Lung (tissue), 11 donors: ENCODE measurements at regions not wholly inside any gene's neighbourhood (a gene's known extent, or its start where the extent isn't known, plus 50 kb on each side); places are given as distances from the start of the nearest gene placed in this dataset.

Experiments used
- ATAC-seq: fragments of 200-7000 bp; cut with Tn5 transposase; one replicate; pipeline ENCODE4 v1.9.1; 2020; ENCODE audit warnings: moderate number of reproducible peaks; ENCODE audit not compliant: insufficient read depth, low FRiP score
- DNase-seq, 3 donors: peaks; one replicate each; pipeline ENCODE4 v3.0.0-alpha.2; 2013 to 2017
- H3K27ac ChIP-seq, 2 donors: one replicate each; pipeline ENCODE4 v1.5.1; 2013; ENCODE audit warnings: mild to moderate bottlenecking in 2 of 2, moderate library complexity in 2 of 2, control low read depth in 1 of 2, inconsistent platforms in 1 of 2, low read depth in 1 of 2, low read length in 1 of 2
- H3K27me3 ChIP-seq, 3 donors: one replicate each; pipeline ENCODE4 v1.5.1; 2013; ENCODE audit warnings: low read length in 2 of 3; ENCODE audit not compliant: control insufficient read depth in 3 of 3, insufficient read depth in 3 of 3
- H3K36me3 ChIP-seq, 4 donors: one replicate each; pipeline ENCODE4 v1.5.1; 2013; ENCODE audit warnings: low read length in 4 of 4, mild to moderate bottlenecking in 1 of 4, moderate library complexity in 1 of 4; ENCODE audit not compliant: control insufficient read depth in 4 of 4, insufficient read depth in 4 of 4
- H3K4me1 ChIP-seq, 5 donors: one replicate each; pipeline ENCODE4 v1.5.1; 2013; ENCODE audit warnings: low read length in 5 of 5, mild to moderate bottlenecking in 2 of 5, moderate library complexity in 1 of 5; ENCODE audit not compliant: control insufficient read depth in 5 of 5, insufficient read depth in 5 of 5
- H3K4me3 ChIP-seq: one replicate; pipeline ENCODE4 v1.5.1; 2013; ENCODE audit warnings: mild to moderate bottlenecking, control low read depth, moderate library complexity
- H3K9ac ChIP-seq, 2 donors: one replicate each; pipeline ENCODE4 v1.5.1; 2013; ENCODE audit warnings: low read length in 2 of 2, control low read depth in 1 of 2; ENCODE audit not compliant: insufficient read depth in 1 of 2
- H3K9me3 ChIP-seq, 4 donors: one replicate each; pipeline ENCODE4 v1.5.1; 2013; ENCODE audit warnings: low read length in 3 of 4, mild to moderate bottlenecking in 1 of 4, moderate library complexity in 1 of 4; ENCODE audit not compliant: control insufficient read depth in 4 of 4, insufficient read depth in 3 of 4
- WGBS, 2 donors: extraction: QIAGEN DNeasy Blood & Tissue Kit; methylation state at CpG; one replicate each; pipeline ENCODE4 v1.1.7; 2013; 5-methylcytosine and 5-hydroxymethylcytosine counted together
- TF ChIP-seq, protein P1 (sequence below): IDR thresholded peaks from 2 replicates; pipeline ENCODE4 v1.5.1; 2012; ENCODE audit warnings: mild to moderate bottlenecking; ENCODE audit errors: control extremely low read depth, extremely low read depth
- donor health status: control.
- donor health status: control.
- donor health status: Bipolar disorder and iron deficiency.
- donor health status: healthy.
- donor health status: DM: yes; HTN: yes; CAD: no.

- no peaks in the 10 kb centered on the region for H3K9me3 ChIP-seq
- H3K4me1 ChIP-seq = peaks cover 0 to 2% (median 0%) of the 10 kb centered on the region in 5 donors
- no peak for ATAC-seq
- TF ChIP-seq, protein P1, sequence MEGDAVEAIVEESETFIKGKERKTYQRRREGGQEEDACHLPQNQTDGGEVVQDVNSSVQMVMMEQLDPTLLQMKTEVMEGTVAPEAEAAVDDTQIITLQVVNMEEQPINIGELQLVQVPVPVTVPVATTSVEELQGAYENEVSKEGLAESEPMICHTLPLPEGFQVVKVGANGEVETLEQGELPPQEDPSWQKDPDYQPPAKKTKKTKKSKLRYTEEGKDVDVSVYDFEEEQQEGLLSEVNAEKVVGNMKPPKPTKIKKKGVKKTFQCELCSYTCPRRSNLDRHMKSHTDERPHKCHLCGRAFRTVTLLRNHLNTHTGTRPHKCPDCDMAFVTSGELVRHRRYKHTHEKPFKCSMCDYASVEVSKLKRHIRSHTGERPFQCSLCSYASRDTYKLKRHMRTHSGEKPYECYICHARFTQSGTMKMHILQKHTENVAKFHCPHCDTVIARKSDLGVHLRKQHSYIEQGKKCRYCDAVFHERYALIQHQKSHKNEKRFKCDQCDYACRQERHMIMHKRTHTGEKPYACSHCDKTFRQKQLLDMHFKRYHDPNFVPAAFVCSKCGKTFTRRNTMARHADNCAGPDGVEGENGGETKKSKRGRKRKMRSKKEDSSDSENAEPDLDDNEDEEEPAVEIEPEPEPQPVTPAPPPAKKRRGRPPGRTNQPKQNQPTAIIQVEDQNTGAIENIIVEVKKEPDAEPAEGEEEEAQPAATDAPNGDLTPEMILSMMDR = no peak
- 88 to 91% methylated on average over 3 of the region's 3 CpGs for WGBS, 2 donors
- H3K27ac ChIP-seq = no peak overlapping the region
- H3K27me3 ChIP-seq = no peaks in the 10 kb centered on the region
- no peaks in the 10 kb centered on the region for H3K36me3 ChIP-seq
- H3K9ac ChIP-seq = no peak overlapping the region
- no peak overlapping the region for H3K4me3 ChIP-seq
- DNase-seq = no peak
Measured at GRCh38 chr2:133949595-133949994, 304.3 kb upstream of the MGAT5 start.

DNA sequence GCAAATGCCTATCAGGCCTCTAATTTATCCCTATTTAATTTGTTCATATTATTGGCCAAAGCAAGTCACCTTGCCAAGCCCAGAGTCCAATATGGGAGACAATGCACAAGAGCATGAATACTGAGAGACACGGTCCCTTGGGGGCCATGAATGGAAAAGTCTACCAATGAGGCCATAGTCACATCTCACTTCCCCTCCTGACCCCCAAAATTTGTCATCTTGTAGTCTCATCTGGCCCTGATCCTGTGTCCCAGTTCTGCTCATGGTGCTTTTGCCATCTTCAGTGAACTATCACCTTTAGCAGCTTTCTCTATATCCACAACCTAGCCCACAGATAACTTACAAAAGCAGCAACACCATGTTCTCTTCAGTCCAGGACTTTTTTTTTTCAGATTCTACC lies 302.7 kb upstream of the MGAT5 start:
- Histone ChIP-seq H3K27ac (no peak overlapping the region), H3K9ac (no peak overlapping the region), H3K4me1 (peaks cover 0 to 2% (median 0%) of the 10 kb centered on the region in 5 donors), H3K36me3 (no peaks in the 10 kb centered on the region), H3K4me3 (no peak overlapping the region), H3K9me3 (no peaks in the 10 kb centered on the region), H3K27me3 (no peaks in the 10 kb centered on the region)
- WGBS, 2 donors = 87 to 92% methylated on average over 1 of the region's 1 CpG
- ATAC-seq = no peak
- no peak for DNase-seq
- TF ChIP-seq, protein P1 = no peak

DNA sequence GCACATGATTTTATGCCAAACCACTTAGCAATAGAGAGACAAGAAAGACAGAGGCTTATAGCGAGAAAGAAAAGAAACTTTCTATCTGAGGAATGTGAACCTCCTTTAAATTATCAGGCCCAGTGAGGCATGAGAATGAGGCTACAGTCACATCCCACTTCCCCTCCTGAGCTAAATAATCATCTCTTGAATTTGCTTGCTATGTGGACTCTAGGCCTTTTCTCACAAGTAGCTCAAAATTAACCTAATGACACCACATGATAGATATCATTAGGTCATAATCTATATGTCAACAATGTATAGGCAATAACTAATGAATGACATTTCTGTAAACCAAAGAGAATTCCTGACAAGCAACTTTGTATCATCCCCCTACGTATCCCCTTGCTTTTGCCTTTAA lies 301.5 kb upstream of the MGAT5 start:
- no peak overlapping the region for H3K27ac ChIP-seq
- peaks cover 0 to 2% (median 0%) of the 10 kb centered on the region in 5 donors for H3K4me1 ChIP-seq
- H3K36me3 ChIP-seq = no peaks in the 10 kb centered on the region
- H3K9me3 ChIP-seq = no peaks in the 10 kb centered on the region
- H3K27me3 ChIP-seq = no peaks in the 10 kb centered on the region
- TF ChIP-seq, protein P1 = no peak
- WGBS, 2 donors = 89 to 91% methylated on average over 2 of the region's 2 CpGs
- no peak for DNase-seq
- no peak overlapping the region for H3K9ac ChIP-seq
- no peak for ATAC-seq
- no peak overlapping the region for H3K4me3 ChIP-seq

GRCh38 chr2:133952896-133953295 lies 301.0 kb upstream of the MGAT5 start:
- TF ChIP-seq, protein P1 = no peak
- no peaks in the 10 kb centered on the region for H3K27me3 ChIP-seq
- ATAC-seq = no peak
- no peak overlapping the region for H3K9ac ChIP-seq
- DNase-seq = no peak
- no peaks in the 10 kb centered on the region for H3K36me3 ChIP-seq
- no peak overlapping the region for H3K27ac ChIP-seq
- 84 to 86% methylated on average over 4 of the region's 4 CpGs for WGBS, 2 donors
- H3K4me1 ChIP-seq = peaks cover 0 to 5% (median 0%) of the 10 kb centered on the region in 5 donors
- H3K9me3 ChIP-seq = no peaks in the 10 kb centered on the region
- H3K4me3 ChIP-seq = no peak overlapping the region
